ENCODE measurements at regions not wholly inside any gene's neighbourhood (a gene's known extent, or its start where the extent isn't known, plus 50 kb on each side); places are given as distances from the start of the nearest gene placed in this dataset.
"Not testable (repeated sequence)": the region's sequence is repeated elsewhere in the genome, so short reads cannot be mapped to it uniquely, and the experiment has no call there.

- no peak overlapping the region for H3K27ac ChIP-seq
- H3K4me3 ChIP-seq: no peak overlapping the region
- H3K4me1 ChIP-seq (replicated peaks in 1 of 2): peaks cover 0 to 10% of the 10 kb centered on the region in 2 donors
- intact Hi-C loops (cut with DNase I): no loop called here
- no peak for TF ChIP-seq POLR2A (IDR thresholded peaks at IDR 0.05)
- TF ChIP-seq, protein P1, sequence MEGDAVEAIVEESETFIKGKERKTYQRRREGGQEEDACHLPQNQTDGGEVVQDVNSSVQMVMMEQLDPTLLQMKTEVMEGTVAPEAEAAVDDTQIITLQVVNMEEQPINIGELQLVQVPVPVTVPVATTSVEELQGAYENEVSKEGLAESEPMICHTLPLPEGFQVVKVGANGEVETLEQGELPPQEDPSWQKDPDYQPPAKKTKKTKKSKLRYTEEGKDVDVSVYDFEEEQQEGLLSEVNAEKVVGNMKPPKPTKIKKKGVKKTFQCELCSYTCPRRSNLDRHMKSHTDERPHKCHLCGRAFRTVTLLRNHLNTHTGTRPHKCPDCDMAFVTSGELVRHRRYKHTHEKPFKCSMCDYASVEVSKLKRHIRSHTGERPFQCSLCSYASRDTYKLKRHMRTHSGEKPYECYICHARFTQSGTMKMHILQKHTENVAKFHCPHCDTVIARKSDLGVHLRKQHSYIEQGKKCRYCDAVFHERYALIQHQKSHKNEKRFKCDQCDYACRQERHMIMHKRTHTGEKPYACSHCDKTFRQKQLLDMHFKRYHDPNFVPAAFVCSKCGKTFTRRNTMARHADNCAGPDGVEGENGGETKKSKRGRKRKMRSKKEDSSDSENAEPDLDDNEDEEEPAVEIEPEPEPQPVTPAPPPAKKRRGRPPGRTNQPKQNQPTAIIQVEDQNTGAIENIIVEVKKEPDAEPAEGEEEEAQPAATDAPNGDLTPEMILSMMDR (IDR thresholded peaks at IDR 0.05): no peak
- no peaks in the 10 kb centered on the region for H3K36me3 ChIP-seq (replicated peaks in 1 of 2)
- DNase-seq: no peak
- H3K9me3 ChIP-seq (replicated peaks in 1 of 3): no peaks in the 10 kb centered on the region
- WGBS, 4 donors: 80 to 85% (median 84%) methylated on average over 10 to 12 of the region's 12 CpGs
- no peaks in the 10 kb centered on the region for H3K27me3 ChIP-seq
These were observed 140.6 kb downstream of the ALOX5 start for GRCh38 chr10:45514291-45515270.

GRCh38 chr10:45513551-45513950 is 139.5 kb downstream of the ALOX5 start:
- 76 to 88% (median 82%) methylated on average over 3 of the region's 3 CpGs for WGBS, 4 donors
- H3K4me1 ChIP-seq (replicated peaks in 1 of 2): peaks cover 0 to 10% of the 10 kb centered on the region in 2 donors
- H3K27me3 ChIP-seq: no peaks in the 10 kb centered on the region
- DNase-seq: no peak
- intact Hi-C loops (cut with DNase I): no loop called here
- H3K4me3 ChIP-seq: no peak overlapping the region
- no peaks in the 10 kb centered on the region for H3K9me3 ChIP-seq (replicated peaks in 1 of 3)
- no peak overlapping the region for H3K27ac ChIP-seq
- no peaks in the 10 kb centered on the region for H3K36me3 ChIP-seq (replicated peaks in 1 of 2)
- no peak for TF ChIP-seq POLR2A (IDR thresholded peaks at IDR 0.05)
- TF ChIP-seq, protein P1 (IDR thresholded peaks at IDR 0.05): no peak

DNA sequence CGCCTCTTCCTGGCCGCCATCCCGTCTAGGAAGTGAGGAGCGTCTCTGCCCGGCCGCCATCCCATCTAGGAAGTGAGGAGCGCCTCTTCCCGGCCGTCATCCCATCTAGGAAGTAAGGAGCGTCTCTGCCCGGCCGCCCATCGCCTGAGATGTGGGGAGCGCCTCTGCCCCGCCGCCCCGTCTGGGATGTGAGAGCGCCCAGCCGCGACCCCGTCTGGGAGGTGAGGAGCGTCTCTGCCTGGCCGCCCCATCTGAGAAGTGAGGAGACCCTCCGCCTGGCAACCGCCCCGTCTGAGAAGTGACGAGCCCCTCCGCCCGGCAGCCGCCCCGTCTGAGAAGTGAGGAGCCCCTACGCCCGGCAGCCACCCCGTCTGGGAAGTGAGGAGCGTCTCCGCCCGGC is 137.9 kb downstream of the ALOX5 start:
- H3K36me3 ChIP-seq (replicated peaks in 1 of 2); H3K9me3 ChIP-seq (replicated peaks in 1 of 3); DNase-seq; intact Hi-C loops (cut with DNase I); H3K27ac ChIP-seq; H3K4me1 ChIP-seq (replicated peaks in 1 of 2); H3K27me3 ChIP-seq; H3K4me3 ChIP-seq: not testable (repeated sequence)
- 96 to 100% (median 97%) methylated on average over 6 to 34 of the region's 37 CpGs; no CpG with 5 or more reads in 1 of the 4 donors for WGBS, 4 donors

DNA sequence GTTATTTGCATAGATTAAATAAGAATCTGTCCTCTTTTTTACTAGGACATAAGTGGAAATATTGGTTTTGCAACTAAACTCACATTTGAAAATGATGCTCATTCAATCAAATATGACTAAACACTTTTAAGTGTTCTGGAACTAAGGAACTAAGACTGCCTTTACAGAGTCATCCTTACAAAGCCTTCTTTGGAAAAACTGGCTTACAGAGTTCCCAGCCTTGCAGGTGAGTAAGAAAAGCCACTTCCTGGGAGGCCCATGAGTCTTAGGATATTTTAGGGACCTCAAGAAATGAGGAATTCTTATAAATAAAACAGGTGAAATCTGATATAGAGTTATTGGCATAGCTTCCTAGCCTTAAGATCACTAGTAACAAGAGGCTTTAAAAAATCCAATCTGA is 135.5 kb downstream of the ALOX5 start:
- Histone ChIP-seq H3K27ac (no peak overlapping the region), H3K4me3 (no peak overlapping the region), H3K9me3 (replicated peaks in 1 of 3) (no peaks in the 10 kb centered on the region), H3K36me3 (replicated peaks in 1 of 2) (no peaks in the 10 kb centered on the region), H3K4me1 (replicated peaks in 1 of 2) (no peaks in the 10 kb centered on the region), H3K27me3 (no peaks in the 10 kb centered on the region)
- intact Hi-C loops (cut with DNase I): no loop called here
- no peak for DNase-seq
- TF ChIP-seq, protein P1 (IDR thresholded peaks at IDR 0.05): no peak

GRCh38 chr10:45505311-45505710 is 131.3 kb downstream of the ALOX5 start:
- intact Hi-C loops (cut with DNase I): no loop called here
- Histone ChIP-seq H3K27ac (no peak overlapping the region), H3K9me3 (replicated peaks in 1 of 3) (no peaks in the 10 kb centered on the region), H3K36me3 (replicated peaks in 1 of 2) (no peaks in the 10 kb centered on the region), H3K4me3 (no peak overlapping the region), H3K27me3 (no peaks in the 10 kb centered on the region), H3K4me1 (replicated peaks in 1 of 2) (peaks cover 0 to 10% of the 10 kb centered on the region in 2 donors)
- TF ChIP-seq, protein P1 (IDR thresholded peaks at IDR 0.05): no peak
- TF ChIP-seq POLR2A (IDR thresholded peaks at IDR 0.05): no peak
- no peak for DNase-seq
- 86 to 95% (median 91%) methylated on average over 2 of the region's 2 CpGs for WGBS, 4 donors
